ENCODE measurements at regions not wholly inside any gene's neighbourhood (a gene's known extent, or its start where the extent isn't known, plus 50 kb on each side); places are given as distances from the start of the nearest gene placed in this dataset.

GRCh38 chr12:97017213-97017612 lies 110.2 kb downstream of the NEDD1 start:
- TF ChIP-seq CTCF (IDR thresholded peaks at IDR 0.05 in 2 of 3, conservative IDR thresholded peaks at IDR 0.05 in 1 of 3; ENCODE audit: borderline replicate concordance in 1 of 3, insufficient read depth in 1 of 3, low read depth in 2 of 3, low read length in 2 of 3) (no peak), JUND (IDR thresholded peaks at IDR 0.05) (no peak), EZH2phosphoT487 (IDR thresholded peaks at IDR 0.05; ENCODE audit: borderline replicate concordance) (no peak), POLR2AphosphoS5 (IDR thresholded peaks at IDR 0.05; ENCODE audit: low read depth, low read length) (no peak)
- TF ChIP-seq, protein P1, sequence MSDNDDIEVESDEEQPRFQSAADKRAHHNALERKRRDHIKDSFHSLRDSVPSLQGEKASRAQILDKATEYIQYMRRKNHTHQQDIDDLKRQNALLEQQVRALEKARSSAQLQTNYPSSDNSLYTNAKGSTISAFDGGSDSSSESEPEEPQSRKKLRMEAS (IDR thresholded peaks at IDR 0.05) = no peak

All from HCT116 (cell line).